Smooth muscle cell (in vitro differentiated cells): ENCODE measurements at regions not wholly inside any gene's neighbourhood (a gene's known extent, or its start where the extent isn't known, plus 50 kb on each side); places are given as distances from the start of the nearest gene placed in this dataset.

ENCODE experiments used
- DNase-seq: peaks from one replicate; lab custom pipeline; 2025; ENCODE audit not compliant: unreplicated experiment; lab: John Stamatoyannopoulos, UW
- H2AFZ ChIP-seq: fragments of 200-600 bp; sonication (generic); 2 replicates; pipeline ENCODE4 v1.6.0; 2016; ENCODE audit warnings: antibody characterized with exemption, low read depth, mild to moderate bottlenecking
- H3F3A ChIP-seq: fragments of 200-600 bp; sonication (generic); 2 replicates; pipeline ENCODE4 v1.6.0; 2017; ENCODE audit warnings: antibody characterized with exemption, low read depth
- H3K27ac ChIP-seq: fragments of 200-600 bp; sonication (generic); 2 replicates; pipeline ENCODE4 v1.5.1; 2016; ENCODE audit warnings: low read depth, mild to moderate bottlenecking
- H3K27me3 ChIP-seq: fragments of 200-600 bp; sonication (generic); 2 replicates; pipeline ENCODE4 v1.6.1; 2016; ENCODE audit warnings: low read depth, mild to moderate bottlenecking
- H3K36me3 ChIP-seq: fragments of 200-600 bp; sonication (generic); 2 replicates; pipeline ENCODE4 v1.5.1; 2016; ENCODE audit warnings: low read depth
- H3K4me1 ChIP-seq: fragments of 200-600 bp; sonication (generic); 2 replicates; pipeline ENCODE4 v1.5.1; 2016; ENCODE audit warnings: low read depth
- H3K4me2 ChIP-seq: fragments of 200-600 bp; sonication (generic); 2 replicates; pipeline ENCODE4 v1.6.0; 2016; ENCODE audit warnings: mild to moderate bottlenecking
- H3K4me3 ChIP-seq: fragments of 200-600 bp; sonication (generic); 2 replicates; pipeline ENCODE4 v1.5.1; 2016; ENCODE audit warnings: mild to moderate bottlenecking
- H3K79me2 ChIP-seq: fragments of 200-600 bp; sonication (generic); 2 replicates; pipeline ENCODE4 v1.6.0; 2016; ENCODE audit warnings: low read depth, mild to moderate bottlenecking
- H3K9ac ChIP-seq: fragments of 200-600 bp; sonication (generic); 2 replicates; pipeline ENCODE4 v1.6.0; 2016; ENCODE audit warnings: low read depth
- H3K9me3 ChIP-seq: fragments of 200-600 bp; sonication (generic); replicated peaks from 2 replicates; pipeline ENCODE4 v1.5.1; 2016; ENCODE audit warnings: low read depth
- H4K20me1 ChIP-seq: fragments of 200-600 bp; sonication (generic); 2 replicates; pipeline ENCODE4 v1.6.0; 2016; ENCODE audit warnings: low read depth
- WGBS: methylation state at CpG from one replicate; pipeline ENCODE4 v1.1.7; 2016; ENCODE audit warnings: low lambda C conversion rate; 5-methylcytosine and 5-hydroxymethylcytosine counted together
- TF ChIP-seq, protein P1 (sequence below): fragments of 200-600 bp; sonication (generic); IDR thresholded peaks from 2 replicates; pipeline ENCODE4 v1.5.1; 2017; ENCODE audit warnings: borderline replicate concordance, mild to moderate bottlenecking, antibody characterized with exemption; ENCODE audit not compliant: insufficient read depth, poor library complexity, severe bottlenecking

DNA sequence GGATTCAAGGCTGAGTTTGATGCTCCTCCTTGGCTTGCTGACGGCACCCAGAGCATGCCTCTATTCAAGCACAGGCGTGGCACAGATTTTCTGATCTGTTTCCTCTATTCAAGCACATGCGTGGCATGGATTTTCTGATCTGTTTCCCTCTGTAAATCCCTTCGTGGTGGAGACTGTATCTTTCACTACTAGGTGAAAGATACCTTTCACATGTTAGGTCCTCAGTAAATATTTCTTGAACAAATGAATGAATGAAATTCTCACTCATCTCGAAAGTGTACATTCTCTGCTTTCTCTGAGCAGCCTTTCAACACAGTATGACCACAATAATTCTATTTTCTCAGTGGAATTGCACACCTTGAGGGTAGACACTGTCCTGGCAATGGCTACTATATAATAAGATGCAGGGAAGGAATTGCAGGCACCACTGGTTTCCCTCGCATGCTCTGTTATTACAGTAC lies 72.6 kb upstream of the F13A1 start:
- H3K9ac ChIP-seq: no peak overlapping the region
- no peak overlapping the region for H3K4me2 ChIP-seq
- H3K27ac ChIP-seq: no peak overlapping the region
- H3K4me3 ChIP-seq: no peak overlapping the region
- 83% methylated on average over 6 of the region's 6 CpGs for WGBS
- H3K27me3 ChIP-seq: peaks cover 8% of the 10 kb centered on the region
- H2AFZ ChIP-seq: no peak overlapping the region
- TF ChIP-seq, protein P1, sequence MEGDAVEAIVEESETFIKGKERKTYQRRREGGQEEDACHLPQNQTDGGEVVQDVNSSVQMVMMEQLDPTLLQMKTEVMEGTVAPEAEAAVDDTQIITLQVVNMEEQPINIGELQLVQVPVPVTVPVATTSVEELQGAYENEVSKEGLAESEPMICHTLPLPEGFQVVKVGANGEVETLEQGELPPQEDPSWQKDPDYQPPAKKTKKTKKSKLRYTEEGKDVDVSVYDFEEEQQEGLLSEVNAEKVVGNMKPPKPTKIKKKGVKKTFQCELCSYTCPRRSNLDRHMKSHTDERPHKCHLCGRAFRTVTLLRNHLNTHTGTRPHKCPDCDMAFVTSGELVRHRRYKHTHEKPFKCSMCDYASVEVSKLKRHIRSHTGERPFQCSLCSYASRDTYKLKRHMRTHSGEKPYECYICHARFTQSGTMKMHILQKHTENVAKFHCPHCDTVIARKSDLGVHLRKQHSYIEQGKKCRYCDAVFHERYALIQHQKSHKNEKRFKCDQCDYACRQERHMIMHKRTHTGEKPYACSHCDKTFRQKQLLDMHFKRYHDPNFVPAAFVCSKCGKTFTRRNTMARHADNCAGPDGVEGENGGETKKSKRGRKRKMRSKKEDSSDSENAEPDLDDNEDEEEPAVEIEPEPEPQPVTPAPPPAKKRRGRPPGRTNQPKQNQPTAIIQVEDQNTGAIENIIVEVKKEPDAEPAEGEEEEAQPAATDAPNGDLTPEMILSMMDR: no peak
- no peaks in the 10 kb centered on the region for H3F3A ChIP-seq
- no peaks in the 10 kb centered on the region for H4K20me1 ChIP-seq
- no peaks in the 10 kb centered on the region for H3K4me1 ChIP-seq
- H3K79me2 ChIP-seq: no peaks in the 10 kb centered on the region
- no peaks in the 10 kb centered on the region for H3K36me3 ChIP-seq
- no peak for DNase-seq
- no peaks in the 10 kb centered on the region for H3K9me3 ChIP-seq

DNA sequence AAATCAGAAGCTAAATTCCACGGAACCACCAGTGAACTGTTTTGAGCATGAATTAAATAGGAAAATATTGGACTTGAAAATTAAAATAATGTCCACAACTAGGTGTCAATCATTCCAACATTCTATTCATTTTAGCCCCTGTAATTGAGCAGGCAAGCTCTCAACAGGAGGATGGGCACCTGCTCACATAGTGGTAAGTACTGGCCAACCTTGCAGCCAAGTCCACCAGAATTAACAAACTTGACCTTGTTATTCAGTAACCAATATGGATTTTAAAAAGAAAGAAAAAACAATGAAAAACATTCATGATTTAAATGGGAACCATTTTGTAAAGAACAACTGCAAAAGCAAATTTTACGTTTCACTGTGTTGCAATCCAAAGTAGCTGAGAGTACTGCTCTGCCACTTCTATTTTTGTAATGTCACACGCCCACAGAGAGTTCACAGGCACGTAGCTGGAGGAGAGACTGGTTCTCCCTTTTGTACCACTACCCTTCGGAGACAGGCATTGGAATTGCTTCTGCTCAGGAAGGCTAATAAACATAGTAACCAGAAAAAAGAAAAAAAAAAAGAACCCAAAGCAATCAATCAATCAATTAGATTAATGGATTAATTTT lies 75.2 kb upstream of the F13A1 start:
- no peak for DNase-seq
- TF ChIP-seq, protein P1: no peak
- H3K27ac ChIP-seq: no peak overlapping the region
- no peak overlapping the region for H2AFZ ChIP-seq
- no peaks in the 10 kb centered on the region for H3K79me2 ChIP-seq
- WGBS: 60% methylated on average over 5 of the region's 5 CpGs
- H3K9me3 ChIP-seq: no peaks in the 10 kb centered on the region
- H3K4me1 ChIP-seq: no peaks in the 10 kb centered on the region
- H3F3A ChIP-seq: no peaks in the 10 kb centered on the region
- no peaks in the 10 kb centered on the region for H4K20me1 ChIP-seq
- peaks cover 8% of the 10 kb centered on the region for H3K27me3 ChIP-seq
- no peak overlapping the region for H3K9ac ChIP-seq
- H3K36me3 ChIP-seq: no peaks in the 10 kb centered on the region
- H3K4me2 ChIP-seq: no peak overlapping the region
- H3K4me3 ChIP-seq: no peak overlapping the region

DNA sequence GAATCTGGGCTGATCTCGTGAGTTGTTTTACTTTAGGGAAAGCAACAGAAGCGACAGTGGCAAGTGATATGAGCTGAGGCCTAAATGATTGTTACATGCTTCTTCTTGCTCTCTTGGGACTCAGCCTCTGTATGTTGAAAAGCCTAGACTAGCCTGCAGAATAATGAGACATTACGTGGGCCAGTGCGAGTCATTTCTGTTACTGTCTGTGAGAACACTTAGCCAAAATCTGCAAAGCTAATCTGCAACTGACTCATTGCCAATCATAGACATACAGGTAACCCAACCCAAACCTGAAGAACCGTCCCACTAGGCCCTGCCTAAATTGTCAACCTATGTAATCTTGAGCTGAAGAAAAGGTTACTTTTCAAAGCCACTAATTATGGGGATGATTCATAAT lies 77.4 kb upstream of the F13A1 start:
- Histone ChIP-seq H3K9ac (no peak overlapping the region), H3F3A (no peaks in the 10 kb centered on the region), H3K27me3 (peaks cover 8% of the 10 kb centered on the region), H3K4me3 (no peak overlapping the region), H2AFZ (no peak overlapping the region), H3K4me2 (no peak overlapping the region), H3K27ac (no peak overlapping the region), H3K79me2 (no peaks in the 10 kb centered on the region), H4K20me1 (no peaks in the 10 kb centered on the region), H3K4me1 (no peaks in the 10 kb centered on the region), H3K9me3 (no peaks in the 10 kb centered on the region), H3K36me3 (no peaks in the 10 kb centered on the region)
- TF ChIP-seq, protein P1: no peak
- no peak for DNase-seq
- 85% methylated on average over 5 of the region's 5 CpGs for WGBS

DNA sequence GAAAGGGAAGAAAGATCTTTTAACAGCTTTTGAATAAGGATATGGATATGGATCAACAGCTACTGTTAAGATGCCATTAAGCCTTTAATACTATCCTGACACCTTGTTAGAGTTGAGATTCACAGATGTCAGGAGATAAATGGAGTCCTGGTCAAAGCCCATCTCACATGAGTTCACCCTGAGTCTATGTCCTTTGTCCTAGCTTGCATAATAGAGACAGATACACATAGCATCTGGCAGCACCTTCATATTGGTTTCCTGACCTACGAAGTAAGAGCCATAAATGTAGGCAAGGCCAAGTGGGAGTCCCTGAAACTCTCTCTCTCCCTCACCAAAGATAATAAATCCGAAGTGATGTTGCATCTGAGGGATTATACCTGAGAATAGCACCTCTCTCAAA lies 79.1 kb upstream of the F13A1 start:
- no peaks in the 10 kb centered on the region for H3K79me2 ChIP-seq
- TF ChIP-seq, protein P1: no peak
- H3K4me2 ChIP-seq: no peak overlapping the region
- H3K36me3 ChIP-seq: no peaks in the 10 kb centered on the region
- no peak for DNase-seq
- no peak overlapping the region for H3K9ac ChIP-seq
- H2AFZ ChIP-seq: no peak overlapping the region
- peaks cover 8% of the 10 kb centered on the region for H3K27me3 ChIP-seq
- no peaks in the 10 kb centered on the region for H3K4me1 ChIP-seq
- H3K27ac ChIP-seq: no peak overlapping the region
- H3F3A ChIP-seq: no peaks in the 10 kb centered on the region
- 54% methylated on average over 2 of the region's 2 CpGs for WGBS
- H3K4me3 ChIP-seq: no peak overlapping the region
- no peaks in the 10 kb centered on the region for H4K20me1 ChIP-seq
- no peaks in the 10 kb centered on the region for H3K9me3 ChIP-seq
